ENCODE measurements at regions not wholly inside any gene's neighbourhood (a gene's known extent, or its start where the extent isn't known, plus 50 kb on each side); places are given as distances from the start of the nearest gene placed in this dataset.

- TF ChIP-seq CTCF (IDR thresholded peaks at IDR 0.05): no peak
- TF ChIP-seq POLR2AphosphoS5 (IDR thresholded peaks at IDR 0.05): no peak
These were observed 607.9 kb downstream of the ANKRD50 start for GRCh38 chr4:124104628-124105027.

Data from suprapubic skin (tissue), 3 donors.